ENCODE measurements at regions not wholly inside any gene's neighbourhood (a gene's known extent, or its start where the extent isn't known, plus 50 kb on each side); places are given as distances from the start of the nearest gene placed in this dataset.

- no peak for DNase-seq
Observed at GRCh38 chr1:83769594-83770318, 229.2 kb downstream of the TTLL7 start.

DNA sequence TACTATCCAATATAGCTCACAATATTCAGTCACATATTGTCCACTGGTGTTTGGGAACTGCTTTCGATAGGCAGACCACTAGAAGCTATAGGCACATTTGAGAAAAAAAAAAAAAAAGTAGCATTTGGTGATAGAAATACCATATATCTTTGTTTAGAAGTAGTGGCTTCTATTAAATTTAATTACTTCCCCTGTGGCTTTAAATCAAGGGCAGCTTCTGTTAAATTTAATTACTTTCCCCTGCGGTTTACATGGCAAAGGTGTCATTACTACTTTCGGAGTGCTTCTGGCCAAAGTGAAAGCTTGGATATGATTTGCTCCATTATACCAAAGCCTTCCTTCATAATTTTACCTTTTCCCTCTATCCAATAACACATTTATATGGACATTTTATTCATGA lies 229.9 kb downstream of the TTLL7 start:
- DNase-seq = no peak

DNA sequence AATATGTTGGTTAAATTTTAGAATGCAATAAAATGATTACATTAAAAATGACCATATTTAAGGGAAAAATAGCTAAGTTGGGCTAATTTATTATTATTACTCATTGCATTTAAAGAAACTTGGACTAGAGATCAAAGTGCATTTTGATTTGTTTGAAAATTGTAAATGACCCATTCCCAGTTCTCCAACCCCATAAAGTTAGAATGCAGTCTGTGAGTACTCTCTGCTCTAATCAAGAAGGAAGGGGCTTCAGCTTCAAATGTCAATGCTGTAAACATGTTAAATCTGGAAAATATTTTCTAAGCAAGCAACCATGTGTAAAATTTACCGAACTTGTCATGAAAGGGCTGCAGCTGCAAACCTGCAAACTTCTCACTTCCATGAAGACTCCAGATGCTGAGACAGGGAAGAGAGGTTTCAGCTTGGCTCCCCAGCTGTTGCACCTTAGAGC lies 232.7 kb downstream of the TTLL7 start:
- DNase-seq = no peak

DNA sequence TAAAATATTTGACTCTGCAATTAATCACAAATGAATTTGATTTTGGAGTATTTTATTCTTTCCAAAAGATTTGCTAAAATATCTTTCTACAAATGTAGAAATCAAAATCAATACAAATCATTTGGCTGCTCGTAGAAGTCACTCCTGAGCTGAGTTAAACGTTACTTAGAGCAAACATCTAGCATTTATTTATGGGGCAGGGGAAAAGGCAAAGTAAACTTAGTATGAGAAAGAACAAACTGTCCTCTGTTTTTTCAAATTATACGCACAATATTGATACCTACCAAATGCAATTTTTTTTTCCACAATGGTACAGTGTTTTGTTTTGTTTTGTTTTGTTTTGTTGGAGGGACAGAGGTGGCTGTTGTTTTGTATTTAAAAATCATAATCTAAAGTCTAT lies 233.8 kb downstream of the TTLL7 start:
- DNase-seq = no peak

DNA sequence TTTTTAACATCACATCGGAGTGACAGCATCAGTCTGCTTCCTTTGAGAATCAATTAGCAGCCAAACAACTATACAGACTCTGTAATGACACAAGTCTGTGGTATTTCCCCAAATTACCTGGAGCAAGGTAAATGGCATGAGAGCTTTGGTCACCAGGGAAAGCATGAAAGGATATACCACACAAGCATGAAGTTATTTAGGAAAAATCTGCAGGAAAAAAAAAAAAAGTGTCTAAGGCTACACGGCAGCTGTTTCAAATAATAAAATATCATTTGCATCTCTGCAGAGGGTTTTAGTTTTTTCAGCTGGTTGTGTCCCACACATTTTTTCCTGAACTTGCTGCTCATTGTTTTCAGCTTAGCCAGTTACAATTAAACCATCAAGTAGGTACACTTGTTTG lies 234.7 kb downstream of the TTLL7 start:
- DNase-seq = no peak

DNA sequence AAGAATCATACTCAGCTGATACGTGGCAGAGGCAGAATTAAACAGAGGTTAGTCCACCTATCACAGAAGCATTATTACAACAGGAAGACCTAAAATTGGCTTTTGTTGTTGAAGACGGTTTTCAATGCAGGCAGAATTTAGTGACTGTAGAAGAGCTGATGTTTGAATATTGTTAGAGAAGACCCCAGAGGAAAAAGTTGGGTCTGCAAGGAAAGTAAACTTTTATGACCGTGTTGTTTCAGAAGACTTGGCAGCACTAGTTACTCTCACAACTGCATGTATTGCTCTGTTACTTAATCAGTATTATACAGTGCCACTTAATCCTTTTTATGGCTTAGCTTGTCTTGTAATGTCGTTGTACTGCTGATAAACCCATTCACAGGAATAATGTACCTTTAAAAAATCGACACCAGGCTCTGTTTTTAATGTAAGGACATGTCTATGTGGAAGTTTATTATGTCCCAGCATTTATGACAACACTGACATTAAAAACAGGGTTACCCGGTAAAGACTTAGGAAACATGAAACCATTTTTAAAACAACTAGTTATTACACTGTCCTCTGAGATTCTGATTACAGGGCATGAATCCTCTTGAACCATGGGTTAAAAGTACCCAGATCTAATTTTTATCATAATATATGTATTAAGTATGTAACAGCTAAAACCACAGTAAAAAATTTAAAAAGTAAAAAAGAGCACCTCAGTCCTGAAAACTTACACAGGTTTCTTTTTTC lies 235.4 kb downstream of the TTLL7 start:
- no peak for DNase-seq

- DNase-seq = no peak
Observed at GRCh38 chr1:83762416-83762815, 236.5 kb downstream of the TTLL7 start.

DNA sequence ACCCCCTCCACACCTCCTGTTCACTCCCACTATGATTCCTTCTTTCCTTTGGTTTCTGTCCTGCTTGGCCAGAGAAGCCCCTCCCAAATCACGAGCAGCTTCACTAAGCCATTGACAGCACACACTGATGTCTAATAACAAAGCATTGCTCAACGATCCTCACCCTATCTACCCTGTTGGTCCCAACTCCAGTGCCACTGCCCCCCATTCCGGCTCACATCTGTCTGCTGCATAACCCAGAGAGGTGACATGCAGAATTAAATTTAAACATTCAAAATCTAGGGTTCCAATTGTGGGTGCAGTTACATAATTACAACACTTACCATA lies 236.9 kb downstream of the TTLL7 start:
- no peak for DNase-seq

- DNase-seq = no peak
Observed at GRCh38 chr1:83761167-83762038, 237.5 kb downstream of the TTLL7 start.

- DNase-seq = no peak
Observed at GRCh38 chr1:83760226-83761021, 238.5 kb downstream of the TTLL7 start.

- no peak for DNase-seq
Observed at GRCh38 chr1:83756984-83757717, 241.8 kb downstream of the TTLL7 start.

- DNase-seq = no peak
Observed at GRCh38 chr1:83751602-83752001, 247.3 kb downstream of the TTLL7 start.

DNA sequence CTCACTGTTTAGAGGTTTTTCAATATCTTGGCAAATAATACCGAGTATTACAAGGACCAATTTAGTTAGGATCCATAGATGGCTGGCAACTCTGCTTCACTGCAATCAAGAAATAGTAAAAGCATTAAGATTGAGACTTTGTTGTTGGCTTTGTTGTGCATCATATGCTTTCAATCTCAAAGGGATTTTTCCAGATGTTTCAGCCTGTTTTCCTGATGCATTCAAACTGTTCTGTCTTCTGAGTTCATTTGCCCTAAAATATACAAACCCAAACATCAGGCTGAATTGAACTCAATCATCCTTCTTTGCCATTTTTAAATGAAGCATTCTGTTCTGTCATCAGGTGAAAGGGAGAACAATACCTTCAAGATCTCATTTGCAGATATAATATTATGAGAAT lies 248.7 kb downstream of the TTLL7 start:
- DNase-seq = no peak

- no peak for DNase-seq
Observed at GRCh38 chr1:83747853-83748482, 251.0 kb downstream of the TTLL7 start.

- no peak for DNase-seq
Observed at GRCh38 chr1:83746234-83746633, 252.7 kb downstream of the TTLL7 start.

GRCh38 chr1:83742446-83742845 lies 256.5 kb downstream of the TTLL7 start:
- peak; percentile 4 for DNase-seq

DNA sequence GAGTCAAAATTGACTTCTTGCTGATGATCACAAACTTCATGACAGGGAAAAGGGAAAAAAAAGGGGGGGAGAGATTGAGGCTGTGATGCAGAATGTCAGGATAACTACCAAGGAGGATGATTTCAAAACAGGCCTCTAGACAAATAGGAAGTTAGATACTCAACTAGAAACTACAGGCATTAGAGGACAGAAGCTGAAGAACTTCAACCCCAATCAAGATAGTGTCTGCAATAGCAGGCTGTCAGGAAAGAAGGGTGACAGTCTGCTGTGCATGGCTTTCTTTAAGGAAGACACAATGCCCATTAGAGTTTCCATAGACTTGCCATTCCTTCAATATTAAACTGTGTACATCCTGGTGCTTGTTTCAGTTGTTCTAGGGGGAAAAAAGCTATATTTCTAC lies 257.2 kb downstream of the TTLL7 start:
- DNase-seq = no peak

DNA sequence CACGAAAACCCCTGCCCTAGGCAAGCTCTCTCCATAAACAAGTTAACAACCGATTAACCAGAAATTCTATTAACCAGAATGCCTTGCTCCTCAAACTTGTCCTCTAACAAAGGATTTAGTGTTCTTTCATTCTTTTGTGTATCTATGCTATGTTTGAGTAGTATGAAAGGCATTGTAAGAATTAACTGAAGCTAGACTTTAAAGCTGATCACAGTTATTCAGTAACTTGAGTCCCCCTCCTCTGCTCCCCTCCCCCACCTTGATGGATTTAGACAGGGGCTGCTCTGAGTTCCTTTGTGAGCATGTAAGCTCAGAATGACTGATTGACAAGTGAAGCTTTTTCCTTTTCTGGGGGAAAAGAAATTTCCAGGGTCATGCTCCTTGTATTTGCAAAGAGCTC lies 257.6 kb downstream of the TTLL7 start:
- no peak for DNase-seq

DNA sequence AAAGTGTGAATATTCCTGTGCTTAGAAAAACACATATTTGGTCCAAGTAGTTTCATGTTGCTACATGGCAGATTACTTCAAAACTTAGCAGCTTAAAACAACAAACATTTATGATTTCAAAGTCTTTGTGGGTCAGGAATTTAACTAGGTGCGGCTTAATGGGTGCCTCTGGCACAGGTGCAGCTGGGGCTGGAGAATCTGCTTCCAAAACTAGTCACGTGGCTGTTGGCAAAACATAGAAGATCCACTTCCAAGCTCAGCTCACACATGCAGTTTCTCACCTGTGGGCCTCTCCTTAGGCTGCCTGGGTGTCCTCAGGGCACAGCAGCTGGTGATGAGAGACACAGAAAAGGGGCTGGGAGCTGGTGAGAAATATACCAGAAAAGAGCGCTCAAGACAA lies 263.4 kb downstream of the TTLL7 start:
- no peak for DNase-seq

- no peak for DNase-seq
Observed at GRCh38 chr1:83734420-83734819, 264.5 kb downstream of the TTLL7 start.

DNA sequence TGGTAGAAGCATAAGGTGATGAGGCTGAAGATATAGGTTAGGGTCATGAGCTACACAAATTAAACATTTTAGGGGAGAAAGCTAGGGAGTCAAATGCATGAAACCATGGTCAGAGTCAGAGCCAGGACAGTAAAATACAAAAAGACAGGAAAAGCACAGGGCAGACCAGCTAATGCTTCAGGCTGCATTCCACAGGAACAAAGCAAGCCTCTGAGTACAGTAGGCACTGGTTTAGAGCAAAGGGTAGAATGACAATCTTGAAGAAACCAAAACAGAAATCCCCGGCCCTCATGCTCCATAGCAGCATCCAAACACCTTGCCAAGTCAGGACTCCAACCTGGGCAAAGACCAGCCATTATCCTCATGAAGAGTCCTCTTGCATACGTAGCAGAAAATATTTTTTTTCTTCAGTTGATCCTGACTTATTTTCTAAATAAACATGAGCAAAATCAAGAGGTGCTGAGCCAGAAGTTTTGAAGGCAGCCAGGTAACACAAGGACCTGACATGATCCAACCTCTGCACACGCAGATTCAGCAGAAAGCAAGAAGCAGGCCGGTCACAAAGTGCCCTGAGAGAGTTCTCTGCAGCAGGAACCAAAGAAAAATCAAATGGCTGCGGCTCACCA lies 273.1 kb downstream of the TTLL7 start:
- no peak for DNase-seq
